BLaER1 (cell line): ENCODE measurements at regions not wholly inside any gene's neighbourhood (a gene's known extent, or its start where the extent isn't known, plus 50 kb on each side); places are given as distances from the start of the nearest gene placed in this dataset.

Experiments
- H3K27ac ChIP-seq: shearing (Covaris generic); formaldehyde crosslinking; 2 replicates; pipeline ENCODE4 v1.8.1; 2022
- H3K27me3 ChIP-seq: shearing (Covaris generic); formaldehyde crosslinking; 2 replicates; pipeline ENCODE4 v1.8.1; 2022
- H3K36me3 ChIP-seq: shearing (Covaris generic); formaldehyde crosslinking; 2 replicates; pipeline ENCODE4 v1.8.1; 2022
- H3K4me1 ChIP-seq: shearing (Covaris generic); formaldehyde crosslinking; 2 replicates; pipeline ENCODE4 v1.8.1; 2022
- H3K4me2 ChIP-seq: shearing (Covaris generic); formaldehyde crosslinking; 2 replicates; pipeline ENCODE4 v1.8.1; 2022
- H3K4me3 ChIP-seq: shearing (Covaris generic); formaldehyde crosslinking; 2 replicates; pipeline ENCODE4 v1.8.1; 2022
- H3K9ac ChIP-seq: shearing (Covaris generic); formaldehyde crosslinking; 2 replicates; pipeline ENCODE4 v1.8.1; 2022
- H3K9me3 ChIP-seq: shearing (Covaris generic); formaldehyde crosslinking; 2 replicates; pipeline ENCODE4 v1.8.1; 2022
- H4K20me1 ChIP-seq: shearing (Covaris generic); formaldehyde crosslinking; 2 replicates; pipeline ENCODE4 v1.8.1; 2022
- Cebpa-rat ChIP-seq: shearing (Covaris generic); IDR thresholded peaks from 2 replicates; pipeline ENCODE4 v1.8.1; 2022

DNA sequence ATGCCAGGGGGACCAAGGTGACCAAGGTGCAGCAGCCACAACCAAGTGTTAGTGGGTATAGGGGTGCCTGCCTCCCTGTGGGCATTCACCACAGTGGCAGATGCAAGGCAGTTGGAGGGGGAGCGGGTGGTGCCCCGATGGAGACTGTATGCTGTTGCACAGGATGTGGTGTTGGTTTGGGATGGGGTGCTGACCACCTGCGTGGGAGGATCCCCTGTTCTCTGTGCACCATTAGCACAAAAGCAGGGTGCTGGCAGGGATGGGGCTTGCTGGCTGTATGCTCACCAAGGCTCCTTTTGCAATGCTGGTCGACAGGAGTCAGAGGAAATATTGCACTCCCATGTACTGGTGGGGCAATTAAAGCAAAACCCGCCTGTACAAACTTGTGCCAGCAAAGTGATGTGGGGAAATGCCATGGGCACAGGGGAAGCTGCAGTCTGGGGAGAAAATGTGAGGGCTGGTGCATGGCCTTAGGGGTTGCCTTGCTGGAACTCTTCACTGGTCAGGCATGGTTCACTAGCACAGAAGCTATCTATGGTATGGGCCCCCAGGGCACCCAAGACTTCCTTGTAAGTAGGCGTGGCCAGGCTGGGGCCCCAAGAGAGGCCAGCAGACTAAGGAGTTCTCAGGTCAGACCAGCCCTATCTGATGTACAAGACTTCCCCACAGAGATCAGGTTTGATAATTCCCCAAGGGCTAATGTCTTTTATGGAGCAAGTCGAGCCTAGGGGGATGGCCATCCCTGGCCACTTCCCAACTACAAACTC, 51.9 kb upstream of the GNAT3 start:
- Histone ChIP-seq H4K20me1 (no peaks in the 10 kb centered on the region), H3K27me3 (no peaks in the 10 kb centered on the region), H3K9me3 (peaks cover 24% of the 10 kb centered on the region; the same call in 1 of the 2 replicates), H3K4me1 (no peaks in the 10 kb centered on the region), H3K4me3 (no peak overlapping the region), H3K36me3 (no peaks in the 10 kb centered on the region), H3K9ac (no peak overlapping the region), H3K4me2 (no peak overlapping the region), H3K27ac (no peak overlapping the region)
- TF ChIP-seq Cebpa-rat, result no peak

DNA sequence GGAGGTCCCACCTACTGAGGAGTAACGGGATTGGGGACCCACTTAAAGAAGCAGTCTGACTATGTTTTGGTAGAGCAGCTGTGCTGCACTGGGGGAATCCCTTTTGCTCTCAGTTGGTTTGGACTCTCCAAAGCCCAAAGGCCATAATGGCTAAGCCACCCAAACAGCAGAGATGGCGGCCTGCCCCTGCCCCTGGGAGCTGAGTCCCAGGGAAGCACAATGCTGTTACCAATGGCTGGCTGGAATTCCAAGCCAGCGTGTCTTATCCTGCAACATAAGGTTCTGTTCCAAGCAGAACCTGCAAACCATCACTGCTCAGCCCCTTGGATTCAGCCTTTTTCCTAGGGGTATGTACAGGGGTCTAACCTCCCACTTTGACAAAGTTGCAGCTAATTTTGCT, 53.7 kb upstream of the GNAT3 start:
- no peak overlapping the region for H3K4me3 ChIP-seq
- H3K9me3 ChIP-seq, result peaks cover 19% of the 10 kb centered on the region; the same call in 1 of the 2 replicates
- no peak overlapping the region for H3K27ac ChIP-seq
- H3K4me1 ChIP-seq, result no peaks in the 10 kb centered on the region
- no peak overlapping the region for H3K4me2 ChIP-seq
- H3K9ac ChIP-seq, result no peak overlapping the region
- no peaks in the 10 kb centered on the region for H3K27me3 ChIP-seq
- H3K36me3 ChIP-seq, result no peaks in the 10 kb centered on the region
- no peaks in the 10 kb centered on the region for H4K20me1 ChIP-seq
- TF ChIP-seq Cebpa-rat, result no peak

DNA sequence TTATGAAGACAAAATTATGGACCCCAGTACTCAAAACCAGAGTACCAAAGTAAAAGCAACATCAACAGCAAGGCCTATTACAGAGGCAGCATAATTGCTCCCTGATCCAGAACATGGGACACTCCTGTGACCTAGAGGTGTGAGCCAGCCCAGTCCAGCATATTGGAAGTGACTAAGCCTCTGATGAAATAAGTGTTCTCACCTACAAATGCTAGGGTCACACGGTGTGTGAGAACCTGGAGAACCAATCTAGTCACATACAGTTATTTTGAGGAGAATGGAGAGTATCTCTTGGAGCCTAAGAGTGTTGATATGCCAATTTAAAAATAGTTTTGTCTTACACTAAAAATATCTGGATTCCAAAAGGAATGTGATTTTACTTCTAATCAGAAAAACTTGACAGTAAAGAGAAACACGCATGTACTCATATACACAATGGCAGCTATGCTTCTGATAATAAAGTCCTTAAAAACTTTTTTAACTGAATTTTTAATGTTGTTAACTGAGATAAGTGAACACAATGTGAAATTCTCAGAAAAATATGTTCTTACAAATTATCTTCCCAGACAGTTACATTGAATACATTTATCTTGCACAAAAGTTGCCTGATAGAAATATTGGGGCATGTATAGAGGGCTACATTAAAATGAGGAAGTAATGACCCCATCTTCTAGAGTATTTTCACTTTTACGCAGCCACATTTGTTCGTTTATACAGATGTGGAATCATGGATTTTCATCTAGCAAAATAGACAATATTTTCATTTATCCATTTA, 56.8 kb upstream of the CD36 start:
- H3K4me2 ChIP-seq, result no peak overlapping the region
- no peaks in the 10 kb centered on the region for H3K36me3 ChIP-seq
- H3K27ac ChIP-seq, result no peak overlapping the region
- H3K4me1 ChIP-seq, result no peaks in the 10 kb centered on the region
- TF ChIP-seq Cebpa-rat, result no peak
- no peaks in the 10 kb centered on the region for H3K27me3 ChIP-seq
- H3K4me3 ChIP-seq, result no peak overlapping the region
- H4K20me1 ChIP-seq, result no peaks in the 10 kb centered on the region
- H3K9me3 ChIP-seq, result no peaks in the 10 kb centered on the region
- no peak overlapping the region for H3K9ac ChIP-seq

DNA sequence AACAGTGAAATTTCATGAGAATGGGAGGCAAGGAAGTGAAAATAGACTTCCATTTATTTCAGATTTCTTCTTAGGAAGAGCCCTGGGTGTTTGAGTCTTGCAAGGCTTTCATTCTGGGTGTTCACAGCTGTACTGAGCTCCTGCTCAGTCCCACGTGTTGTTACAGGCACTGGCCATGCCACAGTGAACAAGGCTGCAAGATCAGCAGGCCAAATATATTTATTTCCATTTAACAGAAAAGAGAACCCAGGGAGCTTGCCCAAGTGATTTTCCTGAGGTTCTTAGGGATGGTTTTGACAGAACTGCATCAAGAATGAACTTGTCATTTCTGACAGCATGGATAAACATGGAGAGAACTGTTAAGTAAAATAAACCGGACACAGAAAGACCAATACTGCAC, 54.5 kb upstream of the CD36 start:
- TF ChIP-seq Cebpa-rat, result no peak
- no peaks in the 10 kb centered on the region for H3K9me3 ChIP-seq
- no peaks in the 10 kb centered on the region for H4K20me1 ChIP-seq
- H3K27ac ChIP-seq, result no peak overlapping the region
- no peak overlapping the region for H3K9ac ChIP-seq
- no peaks in the 10 kb centered on the region for H3K27me3 ChIP-seq
- peaks cover 7% of the 10 kb centered on the region for H3K4me1 ChIP-seq
- H3K36me3 ChIP-seq, result no peaks in the 10 kb centered on the region
- no peak overlapping the region for H3K4me2 ChIP-seq
- H3K4me3 ChIP-seq, result no peak overlapping the region

DNA sequence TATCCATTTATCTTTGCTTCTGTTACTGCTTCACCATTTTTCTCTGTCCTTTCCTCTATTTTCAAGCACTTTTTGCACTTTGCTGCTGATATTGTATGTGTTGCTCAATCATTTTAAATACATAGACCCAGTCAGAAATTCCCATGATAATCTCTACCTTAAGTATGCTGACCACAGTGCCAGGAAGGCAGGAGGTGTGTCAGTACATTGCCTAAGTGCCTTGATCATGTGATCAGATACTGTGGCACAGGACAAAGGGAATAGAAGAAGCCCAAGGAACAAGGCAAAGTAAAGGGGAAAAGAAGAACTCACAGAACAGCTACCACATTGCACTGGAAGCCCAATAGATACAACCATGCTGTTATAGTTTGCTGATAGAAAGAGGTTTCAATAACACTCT, 53.7 kb upstream of the CD36 start:
- Histone ChIP-seq H4K20me1 (no peaks in the 10 kb centered on the region), H3K4me1 (peaks cover 16% of the 10 kb centered on the region), H3K4me2 (no peak overlapping the region), H3K4me3 (no peak overlapping the region), H3K27me3 (no peaks in the 10 kb centered on the region), H3K36me3 (no peaks in the 10 kb centered on the region), H3K9ac (no peak overlapping the region), H3K27ac (no peak overlapping the region), H3K9me3 (no peaks in the 10 kb centered on the region)
- no peak for TF ChIP-seq Cebpa-rat

DNA sequence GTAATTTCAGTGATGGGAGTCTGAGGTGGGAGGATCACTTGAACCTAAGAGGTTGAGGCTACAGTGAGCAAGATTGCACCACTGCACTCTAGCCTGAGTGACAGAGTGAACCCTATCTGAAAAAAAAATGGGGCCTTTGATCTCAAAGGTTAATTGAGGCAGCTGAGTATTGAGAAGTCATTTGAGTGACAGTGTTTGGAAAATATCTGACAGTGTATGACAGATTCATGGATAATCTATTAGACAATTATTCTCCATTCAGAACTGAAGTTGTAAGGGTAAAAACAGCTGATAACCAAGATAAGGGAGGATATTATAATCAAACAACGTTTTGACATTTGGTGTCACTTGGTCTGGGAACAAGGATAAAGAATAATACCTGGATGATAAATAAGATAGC, 50.9 kb upstream of the CD36 start:
- Histone ChIP-seq H3K9ac (no peak overlapping the region), H3K36me3 (no peaks in the 10 kb centered on the region), H3K4me3 (no peak overlapping the region), H3K4me1 (peaks cover 36% of the 10 kb centered on the region), H4K20me1 (no peaks in the 10 kb centered on the region), H3K27ac (no peak overlapping the region), H3K27me3 (no peaks in the 10 kb centered on the region), H3K4me2 (no peak overlapping the region), H3K9me3 (no peaks in the 10 kb centered on the region)
- TF ChIP-seq Cebpa-rat, result no peak

DNA sequence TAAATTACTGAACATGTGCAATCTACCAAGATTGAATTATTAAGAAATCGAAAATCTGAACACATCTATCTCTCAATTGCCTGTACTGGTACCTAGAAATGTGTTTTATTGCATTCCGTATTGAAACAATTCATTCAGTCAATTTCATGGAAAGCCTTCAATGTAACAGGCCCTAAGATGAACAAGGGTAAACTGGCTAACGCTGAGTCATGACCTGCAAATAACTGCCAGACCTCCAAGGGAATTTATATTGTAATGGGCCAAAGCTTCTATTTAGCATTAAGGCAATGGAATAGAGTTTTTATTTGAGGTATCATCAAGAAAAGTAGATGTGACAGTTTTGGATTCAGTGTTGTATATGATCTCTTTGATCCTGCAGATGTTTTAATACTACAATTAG, 49.9 kb upstream of the CD36 start:
- Histone ChIP-seq H3K9ac (no peak overlapping the region), H3K36me3 (no peaks in the 10 kb centered on the region), H4K20me1 (no peaks in the 10 kb centered on the region), H3K9me3 (no peaks in the 10 kb centered on the region), H3K27me3 (no peaks in the 10 kb centered on the region), H3K4me3 (no peak overlapping the region), H3K4me2 (peak overlapping the region; percentile 65; the same call in 1 of the 2 replicates), H3K27ac (peak overlapping the region; percentile 50; the same call in 1 of the 2 replicates), H3K4me1 (peaks cover 36% of the 10 kb centered on the region)
- TF ChIP-seq Cebpa-rat, result no peak
